ENCODE measurements at regions not wholly inside any gene's neighbourhood (a gene's known extent, or its start where the extent isn't known, plus 50 kb on each side); places are given as distances from the start of the nearest gene placed in this dataset.
"Not testable (repeated sequence)": the region's sequence is repeated elsewhere in the genome, so short reads cannot be mapped to it uniquely, and the experiment has no call there.

DNA sequence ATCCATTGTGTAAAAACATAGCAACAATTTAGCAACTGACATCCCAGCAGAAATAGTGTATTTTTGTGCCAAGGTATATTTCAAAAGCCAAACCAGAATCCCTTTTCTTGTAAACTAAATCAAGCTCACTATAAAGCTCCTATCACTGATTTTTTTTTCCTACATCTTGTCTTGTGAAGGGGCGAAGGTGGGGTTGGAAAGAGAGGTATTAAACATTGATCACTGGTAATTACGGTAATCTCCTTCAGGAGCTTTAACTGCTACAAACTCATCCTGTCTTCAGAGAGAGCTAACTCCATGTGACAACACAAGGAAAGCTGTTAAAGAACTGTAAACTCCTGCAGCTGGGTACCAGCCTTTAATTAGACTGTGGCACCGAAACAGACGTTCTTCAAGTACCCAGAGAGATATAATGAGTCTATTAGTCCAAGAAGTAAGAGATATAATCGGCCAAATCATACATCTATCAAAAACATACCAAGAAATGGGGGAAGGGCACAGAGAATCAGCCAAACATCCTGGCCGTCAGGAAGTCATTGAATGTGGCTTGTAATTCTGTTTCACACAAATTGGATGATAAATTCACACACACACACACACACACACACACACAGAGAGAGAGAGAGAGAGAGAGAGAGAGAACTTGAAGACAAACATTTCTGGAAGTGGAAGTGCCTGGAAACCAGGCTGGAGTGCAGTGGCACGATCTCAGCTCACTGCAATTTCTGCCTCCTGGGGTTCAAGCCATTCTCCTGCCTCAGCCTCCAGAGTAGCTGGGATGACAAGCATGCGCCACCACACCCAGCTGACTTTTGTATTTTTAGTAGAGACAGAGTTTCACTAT lies 111.9 kb upstream of the PPARGC1A start:
- DNase-seq (ENCODE audit: low spot score): no peak

DNA sequence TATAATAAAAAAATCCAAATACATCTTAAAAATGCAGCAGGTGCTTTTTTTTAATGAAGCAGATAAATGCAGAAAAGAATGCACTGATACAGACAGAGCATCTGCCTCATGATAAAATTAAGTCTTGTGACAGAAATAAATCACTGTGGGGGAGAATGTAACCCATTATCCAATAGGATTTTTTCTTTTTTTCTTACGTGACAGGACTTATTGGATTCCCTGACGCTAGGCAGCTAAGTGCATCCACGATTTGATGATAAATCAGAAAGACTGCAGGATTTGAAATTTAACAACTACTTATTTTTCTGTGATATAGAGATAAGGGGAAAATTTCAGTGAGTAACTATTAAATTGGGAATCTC lies 110.6 kb upstream of the PPARGC1A start:
- DNase-seq (ENCODE audit: low spot score): no peak

DNA sequence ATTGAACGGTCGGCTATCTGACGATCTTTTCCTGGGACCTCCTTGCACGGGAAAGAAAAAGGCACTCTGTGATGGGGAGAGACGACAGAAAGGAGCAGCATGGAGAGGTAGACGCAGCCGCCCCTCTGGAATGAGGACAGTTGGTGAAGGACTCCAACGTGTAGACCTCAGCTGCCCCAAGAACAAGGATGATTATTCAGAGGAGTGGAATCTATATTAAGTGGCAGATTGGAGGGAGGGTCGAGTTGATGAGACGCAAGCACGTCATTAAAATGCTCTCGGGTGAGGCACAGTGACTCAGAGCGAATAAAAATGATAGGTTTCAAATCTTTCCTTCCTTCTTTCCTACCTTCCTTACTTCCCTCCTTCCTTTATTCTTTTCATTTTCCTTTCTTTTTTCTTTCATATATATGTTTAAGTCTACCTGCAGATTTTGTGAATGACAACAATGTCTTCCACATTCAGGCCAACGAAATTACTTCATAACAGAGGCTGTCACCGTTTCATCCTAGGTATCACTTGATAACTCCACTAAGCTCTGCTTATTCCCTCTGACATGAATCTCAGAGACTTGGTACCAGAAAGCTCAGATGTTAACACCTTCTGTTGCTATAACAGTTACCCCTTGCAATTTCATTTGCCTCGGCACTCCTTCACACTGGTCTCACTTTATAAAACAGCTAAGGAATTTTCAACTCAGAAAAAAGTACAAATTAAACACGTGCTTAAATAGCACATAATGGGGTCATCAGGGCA lies 110.0 kb upstream of the PPARGC1A start:
- DNase-seq (ENCODE audit: low spot score): no peak

DNA sequence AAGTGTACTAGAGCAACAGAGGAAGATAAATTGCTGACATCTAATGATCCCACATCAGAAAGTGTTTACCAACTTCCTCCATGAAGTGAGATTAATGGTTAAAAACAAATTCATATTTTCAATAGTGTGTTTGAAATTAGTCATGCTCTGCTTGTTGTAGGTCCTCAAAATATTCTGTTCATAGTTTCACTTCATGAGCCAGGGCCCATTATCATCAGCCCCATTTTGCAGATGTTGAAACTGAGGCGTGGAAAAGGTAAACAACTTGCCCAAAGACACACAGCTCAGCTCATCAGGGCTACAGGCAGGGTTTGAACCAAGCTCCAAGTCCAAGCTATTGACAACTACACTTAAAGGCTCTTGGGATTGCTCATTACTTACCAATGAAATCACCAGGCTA lies 103.5 kb upstream of the PPARGC1A start:
- no peak for DNase-seq (ENCODE audit: low spot score)

DNA sequence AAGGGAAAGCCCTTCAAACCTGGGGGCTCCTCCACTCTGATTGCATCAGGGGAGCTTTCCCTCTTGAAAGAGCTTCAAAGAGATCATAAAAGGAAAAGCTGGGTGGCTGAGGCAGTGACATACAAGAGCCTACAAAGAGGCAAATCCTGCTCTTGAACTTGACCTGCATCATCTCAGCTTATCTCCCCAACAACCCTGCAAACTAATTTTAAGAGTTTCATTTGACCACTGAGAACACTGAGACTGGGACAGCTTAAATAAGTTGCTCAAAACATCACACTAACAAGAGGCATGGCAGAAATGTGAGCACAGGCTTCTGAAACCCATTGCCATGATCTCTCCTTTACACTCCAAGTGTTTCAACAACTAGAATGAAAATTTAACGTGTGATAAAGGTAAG lies 101.6 kb upstream of the PPARGC1A start:
- no peak for DNase-seq (ENCODE audit: low spot score)

DNA sequence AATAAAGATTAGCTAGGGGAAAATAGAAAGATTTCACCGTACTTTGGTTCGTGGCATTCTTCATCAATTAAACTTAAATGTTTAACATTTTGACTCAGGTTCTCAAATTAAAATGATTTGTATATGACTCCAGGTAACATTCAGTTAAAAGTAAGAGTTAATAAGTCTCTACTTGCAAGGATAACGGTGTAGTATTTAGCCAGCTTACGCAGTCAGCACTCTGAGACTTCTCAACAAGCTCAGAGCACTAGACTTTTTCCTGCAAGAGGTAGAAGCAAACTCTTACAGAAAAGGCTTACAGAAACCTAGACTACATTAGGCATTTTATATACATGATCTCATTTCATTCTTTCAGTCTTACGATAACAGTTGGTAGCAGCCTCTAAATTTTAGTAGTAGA lies 96.4 kb upstream of the PPARGC1A start:
- no peak for DNase-seq (ENCODE audit: low spot score)

DNA sequence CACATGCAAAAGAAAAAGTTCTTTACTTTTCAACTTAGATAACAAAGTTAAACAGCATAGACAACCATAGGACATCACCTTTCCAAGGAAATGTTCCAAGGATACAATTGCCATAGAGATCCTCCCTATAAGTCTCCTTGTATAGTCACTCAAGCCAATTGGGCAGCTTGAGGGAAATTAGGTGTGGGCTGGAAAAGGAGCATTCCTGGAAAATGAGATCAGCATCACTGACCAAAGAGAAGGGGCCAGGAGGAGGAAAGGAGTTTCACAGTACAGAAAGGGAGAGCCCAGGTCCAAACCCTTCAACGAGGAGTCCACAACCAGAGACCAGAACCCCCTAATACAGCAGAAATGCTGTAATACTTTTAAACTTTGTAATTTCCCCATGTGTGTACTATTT lies 91.5 kb upstream of the PPARGC1A start:
- no peak for DNase-seq (ENCODE audit: low spot score)

DNA sequence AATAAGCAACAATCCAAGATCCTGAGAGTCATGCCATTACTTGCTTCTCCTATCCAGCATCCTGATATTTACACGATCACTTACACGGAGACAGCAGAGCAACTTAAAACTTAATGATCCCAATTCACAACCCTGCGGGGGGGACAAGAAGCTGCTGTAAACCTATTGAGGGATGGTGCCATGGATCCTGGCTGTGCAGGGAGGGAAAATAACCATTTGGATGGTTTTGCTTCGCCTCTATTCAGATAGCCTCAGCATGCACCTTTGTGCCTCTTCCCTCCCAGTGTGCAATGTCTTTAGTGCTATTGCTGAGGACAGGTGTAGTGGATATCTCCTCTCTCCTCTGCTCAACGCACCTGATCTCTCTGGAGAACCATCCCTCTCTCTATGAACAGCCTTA lies 89.7 kb upstream of the PPARGC1A start:
- no peak for DNase-seq (ENCODE audit: low spot score)

DNA sequence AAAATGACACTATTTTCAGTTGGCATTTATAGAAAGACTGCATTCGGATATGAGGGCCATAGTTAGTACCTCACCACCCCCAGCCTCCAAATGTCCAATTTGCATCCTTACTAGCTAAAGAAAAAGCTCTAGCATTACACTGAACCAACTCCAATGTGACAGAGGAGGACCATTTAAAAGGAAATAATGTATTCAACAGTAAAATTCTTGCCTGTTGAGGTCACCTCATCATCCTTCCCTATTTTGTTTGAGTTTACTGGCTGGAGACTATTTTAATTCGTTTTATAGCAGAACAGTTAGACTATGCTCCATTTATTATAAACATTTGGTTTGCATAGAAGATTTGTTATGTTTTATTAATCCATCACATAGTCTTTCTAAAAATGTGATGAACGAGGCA lies 88.2 kb upstream of the PPARGC1A start:
- no peak for DNase-seq (ENCODE audit: low spot score)

DNA sequence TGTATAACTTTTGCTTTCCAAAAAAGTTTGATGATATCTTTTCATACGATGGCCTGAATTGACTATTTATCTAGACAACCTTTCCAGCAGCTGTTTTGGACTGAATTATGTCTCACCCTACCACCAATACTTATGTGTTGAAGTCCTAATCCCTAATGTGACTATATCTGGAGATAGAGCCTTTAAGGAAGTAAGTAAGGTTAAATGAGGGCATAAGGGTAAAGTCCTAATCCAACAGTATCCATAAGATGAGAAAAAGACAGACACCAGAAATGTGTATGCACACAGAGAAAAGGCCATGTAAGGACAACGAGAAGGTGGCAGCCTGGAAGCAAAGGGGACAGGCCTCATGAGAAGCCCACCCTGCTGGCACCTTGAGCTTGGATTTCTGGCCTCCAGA lies 86.6 kb upstream of the PPARGC1A start:
- no peak for DNase-seq (ENCODE audit: low spot score)

DNA sequence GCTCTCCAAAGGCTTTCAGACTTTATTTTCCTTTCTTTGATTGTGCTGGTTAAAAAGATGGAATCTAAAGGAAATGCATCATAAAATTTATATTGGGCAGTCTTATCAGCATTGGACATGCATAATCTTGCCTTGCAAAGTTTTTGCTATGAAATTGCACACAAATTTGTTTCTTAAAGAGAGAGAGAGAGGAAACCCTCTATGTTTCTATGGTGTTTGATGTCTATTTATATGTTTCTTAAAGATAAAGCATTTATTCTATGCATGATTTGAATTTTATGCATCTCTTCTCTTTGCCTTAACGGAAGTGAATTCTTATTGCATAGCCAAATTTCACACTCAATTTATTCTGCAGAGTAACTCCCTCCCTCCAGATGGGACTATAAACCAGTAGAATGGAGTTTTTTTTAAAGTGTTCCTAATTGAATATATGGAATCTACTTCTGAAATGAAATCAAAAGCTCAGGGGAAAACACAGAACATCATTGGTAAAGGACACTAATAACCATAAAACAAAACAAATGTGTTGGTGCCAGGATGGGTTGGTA lies 83.5 kb upstream of the PPARGC1A start:
- DNase-seq (ENCODE audit: low spot score): no peak

DNA sequence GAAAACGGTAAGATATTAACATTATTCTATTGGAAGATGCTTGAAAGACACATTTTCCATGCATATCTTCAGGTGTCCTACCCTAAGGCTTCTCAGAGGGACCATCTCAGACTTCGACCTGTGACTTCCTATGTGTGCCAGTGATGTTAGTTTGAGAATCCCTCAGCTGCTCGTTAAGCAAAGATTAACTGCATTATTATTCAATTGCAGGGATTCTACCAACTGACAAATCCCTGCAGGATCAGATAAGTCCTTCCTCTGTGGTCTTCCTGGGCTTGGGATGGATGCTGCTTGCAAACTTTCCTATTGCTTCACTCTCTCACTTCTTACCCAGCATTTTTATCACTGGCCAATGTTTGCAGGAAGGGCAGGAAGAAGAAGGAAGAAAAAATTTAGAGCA lies 83.0 kb upstream of the PPARGC1A start:
- no peak for DNase-seq (ENCODE audit: low spot score)

DNA sequence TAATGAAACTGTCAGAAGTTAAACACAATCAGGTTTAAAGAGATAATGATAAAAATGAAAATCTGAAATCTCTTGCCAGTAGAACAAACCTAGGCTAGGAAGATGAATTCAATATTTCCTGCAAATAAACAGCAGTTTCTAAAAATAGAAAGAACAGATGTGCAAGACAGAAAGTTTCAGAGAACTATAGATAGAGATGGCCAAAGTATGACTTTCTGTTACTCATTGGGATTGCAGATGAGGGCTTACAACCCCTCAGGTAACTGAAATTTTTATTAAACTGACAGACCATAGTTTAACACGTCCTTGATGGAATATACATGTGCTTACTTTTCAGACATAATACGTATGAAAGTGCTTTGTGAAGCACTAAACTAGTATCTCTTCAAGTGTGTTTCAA lies 82.3 kb upstream of the PPARGC1A start:
- DNase-seq (ENCODE audit: low spot score): no peak

DNA sequence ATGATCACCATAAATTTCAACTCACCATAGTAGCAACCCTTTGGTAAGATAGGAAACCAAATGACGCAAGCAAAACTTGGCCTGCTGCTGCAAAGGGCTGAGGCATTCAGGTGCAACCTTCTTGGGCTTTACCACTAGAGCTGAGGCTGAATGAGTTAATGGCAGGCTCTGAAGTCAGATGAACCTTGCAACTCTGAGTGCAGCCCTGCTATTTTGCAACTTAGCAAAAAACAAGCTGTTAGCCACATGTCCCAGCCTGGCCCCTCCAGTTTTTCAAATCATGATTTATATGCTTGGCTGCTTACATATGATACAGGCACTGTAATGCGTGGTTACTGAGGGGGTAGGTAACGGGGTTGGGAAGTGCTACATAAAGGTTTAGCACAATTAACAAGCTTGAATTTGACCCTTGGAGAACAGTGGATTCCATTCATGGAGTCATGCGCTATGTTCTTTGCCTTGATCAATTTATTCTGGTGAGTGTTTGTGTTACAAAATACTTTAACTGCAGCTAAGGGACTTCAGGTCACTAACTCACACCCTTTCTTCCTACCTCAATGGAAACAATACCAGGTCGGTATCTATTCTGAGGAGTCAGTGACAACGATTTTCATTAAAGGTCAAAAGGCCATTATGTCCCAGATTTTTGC lies 80.5 kb upstream of the PPARGC1A start:
- no peak for DNase-seq (ENCODE audit: low spot score)

DNA sequence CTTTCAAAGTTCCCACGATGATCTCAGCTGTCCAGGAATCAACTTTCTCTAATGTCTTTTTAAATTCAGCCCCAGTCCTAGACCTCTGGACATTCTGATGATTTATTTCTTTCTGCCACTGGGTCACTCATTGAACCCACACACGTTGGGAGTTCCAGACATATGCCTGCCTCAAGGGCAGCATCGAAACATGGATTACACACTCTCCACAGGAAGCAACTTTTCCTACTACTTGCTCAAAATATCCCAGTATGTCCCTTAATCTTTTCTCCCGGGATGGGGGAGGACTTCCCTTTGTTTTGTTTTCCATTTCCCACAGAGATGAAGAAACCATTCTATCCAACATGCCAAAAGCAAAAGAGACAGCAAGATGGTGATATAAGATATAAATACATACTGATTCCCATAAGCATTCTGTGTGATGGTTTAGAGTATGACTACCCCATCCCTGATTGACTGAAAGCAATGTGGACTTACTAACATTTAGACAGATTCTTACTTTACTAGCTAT lies 79.8 kb upstream of the PPARGC1A start:
- DNase-seq (ENCODE audit: low spot score): no peak

DNA sequence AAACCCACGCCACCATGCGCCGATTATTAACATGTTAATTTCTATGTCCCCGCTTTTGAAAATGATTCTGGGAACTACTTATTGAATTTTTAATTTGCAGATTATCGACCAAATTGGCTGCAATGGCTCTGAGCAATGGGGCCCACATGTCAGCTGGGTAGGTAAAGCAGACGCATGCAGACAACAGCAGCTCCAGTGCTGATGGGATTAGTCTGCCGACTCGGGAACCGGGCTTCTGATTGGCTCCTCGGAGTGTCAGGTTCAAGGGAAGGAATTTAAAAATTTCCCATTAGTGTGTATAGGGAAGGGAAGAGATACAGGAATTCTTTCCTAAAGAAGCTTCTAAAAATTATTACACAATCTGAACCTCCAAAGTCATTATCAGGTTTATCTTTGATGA lies 77.4 kb upstream of the PPARGC1A start:
- DNase-seq (ENCODE audit: low spot score): no peak

DNA sequence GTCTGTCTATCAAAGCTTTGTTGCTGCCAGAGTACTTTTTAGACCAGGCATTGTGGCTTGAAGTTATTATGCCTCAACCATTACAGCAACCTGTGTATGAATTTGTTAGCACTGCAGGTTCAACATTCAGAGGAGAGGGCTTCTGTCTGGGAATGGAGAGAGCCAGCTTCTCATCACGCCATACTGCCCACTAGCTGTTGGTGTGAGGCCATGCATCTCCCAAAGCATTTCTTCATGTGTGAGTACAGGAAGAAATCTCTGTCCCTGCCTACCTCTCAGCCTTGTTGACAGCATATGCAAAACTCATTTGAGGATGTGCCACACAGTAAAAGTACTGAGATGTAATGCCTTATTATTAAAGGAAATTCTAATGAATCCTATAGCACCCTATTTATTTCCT lies 76.9 kb upstream of the PPARGC1A start:
- DNase-seq (ENCODE audit: low spot score): no peak

DNA sequence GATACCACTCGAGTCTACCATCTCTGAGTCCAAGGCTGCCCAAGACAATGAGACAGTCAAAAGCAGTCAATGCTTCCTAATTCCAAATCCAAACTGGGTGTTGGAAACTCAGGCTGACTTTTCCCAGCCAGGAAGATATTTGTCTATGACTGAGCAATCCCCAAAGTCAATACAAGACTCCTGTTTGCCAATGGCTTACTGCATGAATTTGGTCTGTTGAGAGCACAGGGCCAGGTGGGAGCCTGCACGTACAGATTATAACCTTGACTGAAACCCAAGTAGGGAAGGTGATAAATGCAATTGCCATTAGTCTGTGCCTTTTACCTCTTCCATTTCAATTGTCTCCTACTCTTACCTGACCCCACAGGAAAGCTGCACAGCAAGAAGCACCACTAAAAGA lies 72.6 kb upstream of the PPARGC1A start:
- DNase-seq (ENCODE audit: low spot score): no peak

DNA sequence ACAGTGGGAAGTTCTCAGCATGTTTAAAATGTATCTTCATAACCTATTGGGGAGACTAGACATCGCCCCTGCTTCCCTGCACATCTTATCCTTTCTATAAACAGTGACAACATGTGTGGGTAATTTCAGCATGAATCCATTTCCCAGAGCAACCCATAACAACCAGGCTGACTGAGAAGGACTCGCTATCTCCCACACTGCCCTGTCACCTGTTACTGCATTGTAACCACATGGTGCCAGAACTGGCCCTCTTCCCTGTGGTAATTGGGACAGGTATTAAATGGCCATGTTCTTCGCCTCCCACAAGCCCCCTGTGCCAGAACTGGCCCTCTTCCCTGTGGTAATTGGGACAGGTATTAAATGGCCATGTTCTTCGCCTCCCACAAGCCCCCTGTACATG lies 71.5 kb upstream of the PPARGC1A start:
- not testable (repeated sequence) for DNase-seq (ENCODE audit: low spot score)

DNA sequence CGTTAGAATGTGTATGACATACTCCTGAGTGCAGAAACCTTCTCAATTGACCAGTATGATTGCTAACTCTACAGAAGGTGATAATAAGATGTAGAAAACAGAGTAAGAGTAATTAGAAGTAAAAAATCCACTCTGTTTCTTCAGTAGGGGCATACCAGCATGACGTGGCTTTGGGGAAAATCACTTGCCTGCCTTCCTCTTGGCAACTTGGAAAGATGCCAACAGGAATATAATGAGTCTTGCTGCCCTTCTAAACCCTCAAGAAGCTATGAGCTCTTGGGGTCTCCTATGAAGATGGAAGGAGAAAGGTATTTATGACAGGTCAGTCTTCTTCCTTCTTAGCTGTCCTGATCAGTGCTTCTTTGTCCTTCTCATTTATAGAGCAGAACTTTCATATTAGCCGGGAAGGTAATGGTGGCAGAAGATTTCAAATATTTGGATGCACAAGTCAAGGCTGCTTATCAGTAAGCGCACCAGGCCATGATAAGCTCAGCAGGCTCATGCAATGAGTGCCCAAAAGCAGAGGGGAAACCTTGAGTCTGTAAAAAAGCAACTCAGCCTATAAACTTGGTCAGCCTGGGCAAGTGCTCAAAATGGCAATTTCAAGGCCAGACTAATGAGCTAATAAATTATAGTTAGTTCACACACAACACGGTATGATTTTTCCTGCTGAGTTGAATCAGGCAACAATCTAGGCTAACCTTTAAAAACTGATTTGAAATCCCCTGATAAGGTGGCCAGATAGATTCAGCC lies 69.7 kb upstream of the PPARGC1A start:
- no peak for DNase-seq (ENCODE audit: low spot score)

DNA sequence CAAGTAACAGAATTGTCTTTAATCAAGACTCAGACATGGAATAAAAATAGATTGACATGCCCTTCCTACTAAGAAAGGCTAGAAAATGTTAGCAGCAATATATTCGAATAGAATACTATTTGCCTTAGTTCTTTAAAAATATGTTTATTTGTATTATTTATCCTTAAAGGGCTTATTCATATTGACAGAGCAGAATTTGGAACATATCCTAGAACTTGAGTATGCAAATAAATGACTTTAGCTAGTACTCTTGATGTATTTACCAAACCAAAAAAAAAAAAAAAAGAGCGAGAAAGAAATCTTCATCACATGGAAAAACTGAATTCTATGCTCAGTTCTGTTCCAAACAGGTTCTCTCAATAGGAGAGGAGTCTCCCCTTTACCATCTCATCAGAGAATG lies 68.9 kb upstream of the PPARGC1A start:
- no peak for DNase-seq (ENCODE audit: low spot score)

DNA sequence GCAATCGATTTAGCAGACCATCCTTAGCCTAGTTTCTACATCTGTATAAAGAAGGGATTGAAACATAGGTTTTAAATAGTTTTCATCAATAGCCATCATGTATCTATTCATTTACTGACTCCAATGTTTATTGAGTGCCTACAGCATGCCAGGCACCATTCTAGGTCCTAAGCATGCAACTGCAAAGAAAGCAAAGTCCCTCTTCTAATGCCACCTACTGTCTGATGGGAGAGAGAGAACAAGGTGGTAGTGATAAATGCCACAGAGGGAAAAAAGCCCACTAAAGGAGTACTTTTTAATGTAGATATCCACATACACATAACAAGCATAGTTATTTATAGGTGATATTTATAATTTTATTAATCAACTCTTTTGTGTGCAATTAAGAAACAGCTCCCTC lies 67.6 kb upstream of the PPARGC1A start:
- DNase-seq (ENCODE audit: low spot score): no peak
